GM10248 (cell line): ENCODE measurements at regions not wholly inside any gene's neighbourhood (a gene's known extent, or its start where the extent isn't known, plus 50 kb on each side); places are given as distances from the start of the nearest gene placed in this dataset.

Source experiments
- CTCF ChIA-PET: fragments of 300-600 bp; sonication (Branson Sonifier 250); formaldehyde crosslinking; extraction: SDS; loops from one replicate; lab custom pipeline; 2021; ENCODE audit warnings: antibody characterized with exemption; lab: Yijun Ruan, JAX
- POLR2A ChIA-PET: fragments of 350-650 bp; sonication (Branson Sonifier 250); formaldehyde crosslinking; extraction: SDS; loops from one replicate; lab custom pipeline; 2020; ENCODE audit warnings: antibody characterized with exemption; lab: Yijun Ruan, JAX
- DNase-seq: peaks from one replicate; pipeline ENCODE4 v3.0.0; 2012; ENCODE audit errors: extremely low spot score
- CTCF ChIP-seq: IDR thresholded peaks from 2 replicates; pipeline ENCODE4 v1.5.1; 2012; ENCODE audit warnings: mild to moderate bottlenecking, low read depth; ENCODE audit errors: extremely low read depth, missing control alignments, control extremely low read depth

- ChIA-PET POLR2A (no interaction called here), CTCF (interaction anchor here (1.3 kb wide), 1 partner anchor 10 kb away, joined by 4 read pairs; no protein-coding TSS in a partner anchor)
- DNase-seq = no peak
- no peak for TF ChIP-seq CTCF
Measured at GRCh38 chr10:71141528-71141927, 70.8 kb upstream of the UNC5B start.

- POLR2A ChIA-PET = no interaction called here
- DNase-seq = no peak
- TF ChIP-seq CTCF = no peak
- CTCF ChIA-PET = interaction anchor here (1.1 kb wide), 1 partner anchor 8 kb away, joined by 3 read pairs; no protein-coding TSS in a partner anchor
Measured at GRCh38 chr10:71143170-71143569, 69.2 kb upstream of the UNC5B start.

GRCh38 chr10:71143610-71144009 is 68.8 kb upstream of the UNC5B start:
- TF ChIP-seq CTCF = no peak
- no peak for DNase-seq
- ChIA-PET CTCF (no interaction called here), POLR2A (no interaction called here)

GRCh38 chr10:71144824-71145223 is 67.5 kb upstream of the UNC5B start:
- POLR2A ChIA-PET = no interaction called here
- no peak for DNase-seq
- CTCF ChIA-PET = no interaction called here
- no peak for TF ChIP-seq CTCF

- POLR2A ChIA-PET = no interaction called here
- TF ChIP-seq CTCF = no peak
- no peak for DNase-seq
- CTCF ChIA-PET = no interaction called here
Measured at GRCh38 chr10:71145352-71145945, 66.9 kb upstream of the UNC5B start.

- ChIA-PET CTCF (interaction anchor here (1.2 to 1.5 kb wide), 3 partner anchors 8 to 9 kb away, joined by 3 to 4 read pairs (median 4); no protein-coding TSS in a partner anchor), POLR2A (no interaction called here)
- TF ChIP-seq CTCF = no peak
- no peak for DNase-seq
Measured at GRCh38 chr10:71150796-71151195, 61.6 kb upstream of the UNC5B start.

GRCh38 chr10:71152043-71152442 is 60.3 kb upstream of the UNC5B start:
- ChIA-PET CTCF (interaction anchor here (0.8 to 1.5 kb wide), 5 partner anchors 8 to 227 kb away, joined by 3 to 7 read pairs (median 3); no protein-coding TSS in a partner anchor), POLR2A (no interaction called here)
- DNase-seq = no peak
- no peak for TF ChIP-seq CTCF
